ENCODE measurements at regions not wholly inside any gene's neighbourhood (a gene's known extent, or its start where the extent isn't known, plus 50 kb on each side); places are given as distances from the start of the nearest gene placed in this dataset.

GRCh38 chr13:48778610-48779009 lies 124.9 kb downstream of the CYSLTR2 start:
- Histone ChIP-seq H2BK5ac (ENCODE audit: low read depth, low read length, poor library complexity) (no peak overlapping the region), H3K36me3 (ENCODE audit: control insufficient read depth in 1 of 2, insufficient read depth in 2 of 2, low read length in 2 of 2) (no peaks in the 10 kb centered on the region), H4K91ac (ENCODE audit: low read depth, low read length) (no peak overlapping the region), H3K9ac (ENCODE audit: low read length) (no peak overlapping the region), H3K79me2 (ENCODE audit: control insufficient read depth, insufficient read depth, low read length, poor library complexity) (no peaks in the 10 kb centered on the region), H3K9me3 (ENCODE audit: insufficient read depth, low read depth, low read length) (peaks cover 4% of the 10 kb centered on the region), H4K12ac (ENCODE audit: low read depth, low read length) (no peak overlapping the region), H3K23ac (ENCODE audit: low read length) (no peak overlapping the region), H3K18ac (ENCODE audit: low read length) (no peak overlapping the region), H3K4me3 (ENCODE audit: low read depth, low read length) (no peak overlapping the region), H2BK120ac (ENCODE audit: insufficient read depth, low read length, poor library complexity) (no peak overlapping the region), H3K27ac (ENCODE audit: low read depth, low read length) (no peak overlapping the region), H2AFZ (ENCODE audit: insufficient read depth, low read length, poor library complexity) (no peak overlapping the region), H3K14ac (ENCODE audit: low read length) (no peak overlapping the region), H3K4ac (ENCODE audit: low read depth, low read length) (no peak overlapping the region), H3K4me2 (ENCODE audit: low read length) (no peak overlapping the region), H3K27me3 (ENCODE audit: insufficient read depth, low read length) (no peaks in the 10 kb centered on the region), H4K8ac (ENCODE audit: low read depth, low read length) (no peak overlapping the region), H2AK5ac (ENCODE audit: low read length) (no peak overlapping the region), H3K4me1 (ENCODE audit: control insufficient read depth in 1 of 2, insufficient read depth in 2 of 2, low read length in 2 of 2) (peaks cover under 1 to 1% of the 10 kb centered on the region in 2 experiments), H2BK12ac (ENCODE audit: low read length) (no peak overlapping the region), H3K79me1 (ENCODE audit: low read length) (no peaks in the 10 kb centered on the region)
- DNase-seq = no peak
- no CpG with 5 or more reads among the region's 3 CpGs for WGBS (ENCODE audit: extremely low coverage, insufficient coverage, insufficient read length)

DNA sequence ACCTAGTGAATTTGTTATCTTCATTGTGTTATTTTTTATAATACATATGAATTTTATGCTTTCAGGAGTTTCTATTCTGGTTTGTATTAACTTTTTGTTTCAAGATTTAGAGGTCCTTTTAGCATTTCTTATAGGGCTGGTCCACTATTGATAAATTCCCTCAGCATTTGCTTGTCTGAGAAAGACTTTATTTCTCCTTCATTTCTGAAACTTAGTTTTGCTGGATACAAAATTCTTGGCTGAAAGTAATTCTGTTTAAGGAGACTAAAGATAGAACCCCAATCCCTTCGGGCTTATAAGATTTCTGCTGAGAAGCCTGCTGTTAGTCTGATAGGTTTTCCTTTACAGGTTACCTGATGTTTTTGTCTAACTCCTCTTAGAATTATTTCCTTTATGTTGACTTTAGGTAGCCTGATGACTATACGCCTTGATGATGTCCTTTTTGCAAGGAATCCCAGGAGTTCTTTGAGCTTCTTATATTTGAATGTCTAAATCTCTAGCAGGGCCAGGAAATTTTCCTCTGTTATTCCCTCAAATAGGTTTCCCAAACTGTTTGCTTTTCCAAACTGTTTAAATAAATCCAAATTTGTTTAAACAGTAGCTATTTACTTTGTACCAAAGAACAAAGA lies 127.1 kb downstream of the CYSLTR2 start:
- Histone ChIP-seq H2BK120ac (ENCODE audit: insufficient read depth, low read length, poor library complexity) (no peak overlapping the region), H3K18ac (ENCODE audit: low read length) (no peak overlapping the region), H3K27ac (ENCODE audit: low read depth, low read length) (no peak overlapping the region), H4K8ac (ENCODE audit: low read depth, low read length) (no peak overlapping the region), H2BK5ac (ENCODE audit: low read depth, low read length, poor library complexity) (no peak overlapping the region), H3K79me2 (ENCODE audit: control insufficient read depth, insufficient read depth, low read length, poor library complexity) (no peaks in the 10 kb centered on the region), H3K9ac (ENCODE audit: low read length) (no peak overlapping the region), H3K27me3 (ENCODE audit: insufficient read depth, low read length) (no peaks in the 10 kb centered on the region), H2BK12ac (ENCODE audit: low read length) (no peak overlapping the region), H2AK5ac (ENCODE audit: low read length) (no peak overlapping the region), H3K4ac (ENCODE audit: low read depth, low read length) (no peak overlapping the region), H3K79me1 (ENCODE audit: low read length) (no peaks in the 10 kb centered on the region), H3K23ac (ENCODE audit: low read length) (no peak overlapping the region), H2AFZ (ENCODE audit: insufficient read depth, low read length, poor library complexity) (no peak overlapping the region), H3K14ac (ENCODE audit: low read length) (no peak overlapping the region), H4K91ac (ENCODE audit: low read depth, low read length) (no peak overlapping the region), H3K9me3 (ENCODE audit: insufficient read depth, low read depth, low read length) (peaks cover 4% of the 10 kb centered on the region), H3K4me1 (ENCODE audit: control insufficient read depth in 1 of 2, insufficient read depth in 2 of 2, low read length in 2 of 2) (peaks cover 2 to 8% of the 10 kb centered on the region in 2 experiments), H3K4me3 (ENCODE audit: low read depth, low read length) (no peak overlapping the region), H3K36me3 (ENCODE audit: control insufficient read depth in 1 of 2, insufficient read depth in 2 of 2, low read length in 2 of 2) (no peaks in the 10 kb centered on the region), H3K4me2 (ENCODE audit: low read length) (no peak overlapping the region), H4K12ac (ENCODE audit: low read depth, low read length) (no peak overlapping the region)
- no peak for DNase-seq
- WGBS (ENCODE audit: extremely low coverage, insufficient coverage, insufficient read length) = no CpG with 5 or more reads among the region's 2 CpGs

- Histone ChIP-seq H3K14ac (ENCODE audit: low read length) (no peak overlapping the region), H3K9ac (ENCODE audit: low read length) (no peak overlapping the region), H2BK120ac (ENCODE audit: insufficient read depth, low read length, poor library complexity) (peak overlapping the region; percentile 18), H3K79me1 (ENCODE audit: low read length) (no peaks in the 10 kb centered on the region), H3K23ac (ENCODE audit: low read length) (no peak overlapping the region), H3K18ac (ENCODE audit: low read length) (no peak overlapping the region), H3K79me2 (ENCODE audit: control insufficient read depth, insufficient read depth, low read length, poor library complexity) (no peaks in the 10 kb centered on the region), H3K4ac (ENCODE audit: low read depth, low read length) (no peak overlapping the region), H4K12ac (ENCODE audit: low read depth, low read length) (no peak overlapping the region), H3K27ac (ENCODE audit: low read depth, low read length) (peak overlapping the region; percentile 10), H3K36me3 (ENCODE audit: control insufficient read depth in 1 of 2, insufficient read depth in 2 of 2, low read length in 2 of 2) (peaks cover 0 to 2% of the 10 kb centered on the region in 2 experiments), H2BK5ac (ENCODE audit: low read depth, low read length, poor library complexity) (peak overlapping the region; percentile 4), H3K4me3 (ENCODE audit: low read depth, low read length) (no peak overlapping the region), H3K9me3 (ENCODE audit: insufficient read depth, low read depth, low read length) (peaks cover 4% of the 10 kb centered on the region), H3K4me2 (ENCODE audit: low read length) (no peak overlapping the region), H2AFZ (ENCODE audit: insufficient read depth, low read length, poor library complexity) (no peak overlapping the region), H3K4me1 (ENCODE audit: control insufficient read depth in 1 of 2, insufficient read depth in 2 of 2, low read length in 2 of 2) (peaks cover 2 to 8% of the 10 kb centered on the region in 2 experiments), H4K8ac (ENCODE audit: low read depth, low read length) (no peak overlapping the region), H4K91ac (ENCODE audit: low read depth, low read length) (no peak overlapping the region), H2BK12ac (ENCODE audit: low read length) (no peak overlapping the region), H2AK5ac (ENCODE audit: low read length) (no peak overlapping the region), H3K27me3 (ENCODE audit: insufficient read depth, low read length) (no peaks in the 10 kb centered on the region)
- DNase-seq = peak; percentile 45 to 73
- no CpG with 5 or more reads among the region's 3 CpGs for WGBS (ENCODE audit: extremely low coverage, insufficient coverage, insufficient read length)
These were observed 128.7 kb downstream of the CYSLTR2 start for GRCh38 chr13:48782429-48782840.

GRCh38 chr13:48783181-48783630 lies 129.5 kb downstream of the CYSLTR2 start:
- Histone ChIP-seq H2BK12ac (ENCODE audit: low read length) (no peak overlapping the region), H4K12ac (ENCODE audit: low read depth, low read length) (no peak overlapping the region), H3K9ac (ENCODE audit: low read length) (no peak overlapping the region), H3K79me1 (ENCODE audit: low read length) (no peaks in the 10 kb centered on the region), H2AFZ (ENCODE audit: insufficient read depth, low read length, poor library complexity) (no peak overlapping the region), H3K79me2 (ENCODE audit: control insufficient read depth, insufficient read depth, low read length, poor library complexity) (no peaks in the 10 kb centered on the region), H2AK5ac (ENCODE audit: low read length) (no peak overlapping the region), H3K9me3 (ENCODE audit: insufficient read depth, low read depth, low read length) (peaks cover 4% of the 10 kb centered on the region), H2BK5ac (ENCODE audit: low read depth, low read length, poor library complexity) (no peak overlapping the region), H2BK120ac (ENCODE audit: insufficient read depth, low read length, poor library complexity) (no peak overlapping the region), H3K14ac (ENCODE audit: low read length) (no peak overlapping the region), H3K23ac (ENCODE audit: low read length) (no peak overlapping the region), H3K4me2 (ENCODE audit: low read length) (no peak overlapping the region), H3K18ac (ENCODE audit: low read length) (no peak overlapping the region), H3K27me3 (ENCODE audit: insufficient read depth, low read length) (no peaks in the 10 kb centered on the region), H3K4me3 (ENCODE audit: low read depth, low read length) (no peak overlapping the region), H3K27ac (ENCODE audit: low read depth, low read length) (no peak overlapping the region), H3K4ac (ENCODE audit: low read depth, low read length) (no peak overlapping the region), H4K8ac (ENCODE audit: low read depth, low read length) (no peak overlapping the region), H4K91ac (ENCODE audit: low read depth, low read length) (no peak overlapping the region), H3K4me1 (ENCODE audit: control insufficient read depth in 1 of 2, insufficient read depth in 2 of 2, low read length in 2 of 2) (peaks cover 2 to 8% of the 10 kb centered on the region in 2 experiments), H3K36me3 (ENCODE audit: control insufficient read depth in 1 of 2, insufficient read depth in 2 of 2, low read length in 2 of 2) (peaks cover 0 to 2% of the 10 kb centered on the region in 2 experiments)
- peak; percentile 98 to 99 for DNase-seq
- WGBS (ENCODE audit: extremely low coverage, insufficient coverage, insufficient read length) = no CpG with 5 or more reads among the region's 7 CpGs
